AG04450 (cell line): ENCODE measurements at regions not wholly inside any gene's neighbourhood (a gene's known extent, or its start where the extent isn't known, plus 50 kb on each side); places are given as distances from the start of the nearest gene placed in this dataset.

ENCODE experiments used
- CTCF ChIA-PET: fragments of 300-600, 350-600 bp; formaldehyde crosslinking; extraction: SDS; loops from one replicate; lab custom pipeline; 2022; ENCODE audit warnings: antibody characterized with exemption, inconsistent platforms; lab: Charles Lee
- POLR2A ChIA-PET: fragments of 350-600 bp; formaldehyde crosslinking; extraction: SDS; loops from one replicate; lab custom pipeline; 2021; ENCODE audit warnings: antibody characterized with exemption, inconsistent platforms; lab: Yijun Ruan, JAX
- DNase-seq: peaks from one replicate; pipeline ENCODE4 v3.0.0-alpha.2; 2011; ENCODE audit warnings: low read depth, low spot score
- H3K27ac ChIP-seq: one replicate; pipeline ENCODE4 v1.5.1; 2012; ENCODE audit warnings: low read depth, low read length, control low read depth
- H3K27me3 ChIP-seq: one replicate; pipeline ENCODE4 v1.6.0; 2012; ENCODE audit warnings: low read length; ENCODE audit not compliant: control insufficient read depth, insufficient read depth
- H3K4me3 ChIP-seq: 2 replicates; pipeline ENCODE4 v1.5.1; 2011; ENCODE audit warnings: mild to moderate bottlenecking, low read depth, low read length, control low read depth
- H3K9me3 ChIP-seq: 2 replicates; pipeline ENCODE4 v1.5.1; 2012; ENCODE audit warnings: low read length; ENCODE audit not compliant: control insufficient read depth, insufficient read depth
- TF ChIP-seq, protein P1 (sequence below): IDR thresholded peaks from 2 replicates; pipeline ENCODE4 v1.5.1; 2011; ENCODE audit warnings: low read depth, low read length, control low read depth, inconsistent platforms

GRCh38 chr22:44442186-44442815 lies 55.7 kb downstream of the RTL6 start:
- no peak for DNase-seq
- Histone ChIP-seq H3K27me3 (no peaks in the 10 kb centered on the region), H3K4me3 (no peak overlapping the region), H3K9me3 (peaks cover 11% of the 10 kb centered on the region), H3K27ac (no peak overlapping the region)
- TF ChIP-seq, protein P1, sequence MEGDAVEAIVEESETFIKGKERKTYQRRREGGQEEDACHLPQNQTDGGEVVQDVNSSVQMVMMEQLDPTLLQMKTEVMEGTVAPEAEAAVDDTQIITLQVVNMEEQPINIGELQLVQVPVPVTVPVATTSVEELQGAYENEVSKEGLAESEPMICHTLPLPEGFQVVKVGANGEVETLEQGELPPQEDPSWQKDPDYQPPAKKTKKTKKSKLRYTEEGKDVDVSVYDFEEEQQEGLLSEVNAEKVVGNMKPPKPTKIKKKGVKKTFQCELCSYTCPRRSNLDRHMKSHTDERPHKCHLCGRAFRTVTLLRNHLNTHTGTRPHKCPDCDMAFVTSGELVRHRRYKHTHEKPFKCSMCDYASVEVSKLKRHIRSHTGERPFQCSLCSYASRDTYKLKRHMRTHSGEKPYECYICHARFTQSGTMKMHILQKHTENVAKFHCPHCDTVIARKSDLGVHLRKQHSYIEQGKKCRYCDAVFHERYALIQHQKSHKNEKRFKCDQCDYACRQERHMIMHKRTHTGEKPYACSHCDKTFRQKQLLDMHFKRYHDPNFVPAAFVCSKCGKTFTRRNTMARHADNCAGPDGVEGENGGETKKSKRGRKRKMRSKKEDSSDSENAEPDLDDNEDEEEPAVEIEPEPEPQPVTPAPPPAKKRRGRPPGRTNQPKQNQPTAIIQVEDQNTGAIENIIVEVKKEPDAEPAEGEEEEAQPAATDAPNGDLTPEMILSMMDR: no peak
- ChIA-PET POLR2A (interaction anchor here (0.6 kb wide), 1 partner anchor 472 kb away, joined by 3 read pairs; no protein-coding TSS in a partner anchor), CTCF (no interaction called here)

DNA sequence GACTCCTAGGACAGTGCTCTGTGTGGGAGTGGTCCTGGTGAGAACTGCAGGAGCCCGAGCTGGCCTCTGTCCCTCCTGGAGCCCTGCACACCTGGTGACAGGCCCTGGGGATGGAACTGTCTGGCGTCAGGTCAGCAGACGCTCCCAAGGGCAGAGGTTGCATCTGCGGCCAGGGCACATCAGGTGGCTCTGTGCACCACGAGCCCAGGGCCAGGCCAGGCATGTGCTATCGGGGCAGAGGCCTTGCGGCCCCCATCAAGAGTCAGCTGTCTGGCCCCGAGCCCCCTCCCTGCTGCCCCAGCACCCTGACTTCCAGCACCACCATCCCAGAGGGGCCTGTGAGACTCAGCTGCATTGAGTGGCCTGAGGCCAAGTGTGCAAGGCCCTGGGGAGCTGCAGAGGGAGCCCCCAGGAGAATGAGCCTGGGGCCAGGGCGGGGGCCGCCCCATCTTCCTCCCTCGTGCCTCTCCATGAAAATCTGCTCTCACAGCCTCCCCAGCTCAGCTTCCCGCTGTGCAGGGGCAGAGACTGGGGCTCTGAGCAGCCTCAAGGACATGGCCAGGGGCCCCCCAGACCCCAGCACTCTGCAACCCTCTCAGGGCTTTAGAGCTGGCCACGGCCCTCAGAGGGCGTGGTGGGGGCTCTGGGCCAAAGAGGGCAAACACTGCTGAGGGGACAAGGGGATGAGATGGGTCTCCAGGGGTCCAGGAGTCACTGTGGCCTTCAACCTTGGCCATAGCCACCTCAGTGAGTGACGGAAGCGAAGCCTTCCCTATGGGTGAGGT lies 56.4 kb downstream of the RTL6 start:
- ChIA-PET CTCF (no interaction called here), POLR2A (interaction anchor here (0.6 kb wide), 1 partner anchor 471 kb away, joined by 3 read pairs; no protein-coding TSS in a partner anchor)
- Histone ChIP-seq H3K27me3 (no peaks in the 10 kb centered on the region), H3K4me3 (no peak overlapping the region), H3K27ac (no peak overlapping the region), H3K9me3 (peaks cover 7% of the 10 kb centered on the region)
- no peak for DNase-seq
- TF ChIP-seq, protein P1: no peak

DNA sequence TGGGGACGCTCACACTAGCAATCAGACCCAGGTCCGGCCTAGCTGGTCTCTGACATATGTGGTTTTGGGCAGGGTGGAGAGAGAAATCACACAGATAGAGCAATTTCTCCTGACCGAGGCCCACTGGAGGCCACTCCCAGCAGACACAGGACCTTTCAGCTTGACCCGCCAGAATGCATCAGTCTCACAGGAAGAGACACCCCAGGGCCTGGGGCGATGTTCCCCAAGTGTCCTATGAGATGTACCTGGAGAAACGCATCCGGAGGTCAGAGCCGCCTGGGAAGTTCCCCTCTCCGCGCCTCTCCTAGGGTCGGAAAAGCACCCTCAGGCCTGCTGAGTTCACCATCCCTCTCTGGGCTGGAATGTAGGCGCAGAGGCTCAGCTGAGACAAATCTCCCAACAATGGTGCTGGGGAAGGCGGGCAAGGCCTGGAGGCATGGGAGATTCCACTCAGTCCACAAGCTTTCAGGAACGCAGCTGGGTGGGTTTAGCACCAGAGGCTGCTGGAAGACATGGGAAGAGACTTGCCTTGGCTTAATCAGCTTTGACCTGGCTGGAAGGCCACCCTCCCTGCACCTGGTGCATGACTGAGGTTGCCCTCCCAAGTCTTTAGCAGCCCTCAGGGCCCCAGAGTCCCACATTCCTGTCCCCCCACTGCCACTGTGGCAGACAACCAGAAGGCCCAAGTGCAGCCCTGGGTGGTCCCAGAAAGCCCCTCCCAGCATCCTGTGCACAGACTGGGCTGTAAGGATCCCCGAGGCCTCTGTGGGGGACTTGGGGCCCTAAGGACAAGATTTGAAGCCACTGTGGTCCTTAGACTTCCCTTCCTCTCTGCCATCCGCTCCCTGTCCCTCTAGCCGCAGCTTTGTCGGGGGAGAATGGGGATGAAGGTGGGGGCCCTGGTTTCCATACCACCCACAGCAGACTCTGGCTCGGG lies 57.5 kb downstream of the RTL6 start:
- CTCF ChIA-PET: no interaction called here
- no peak for DNase-seq
- TF ChIP-seq, protein P1: no peak
- no peaks in the 10 kb centered on the region; the same call in 1 of the 2 replicates for H3K9me3 ChIP-seq
- no peak overlapping the region for H3K27ac ChIP-seq
- H3K4me3 ChIP-seq: no peak overlapping the region
- no peaks in the 10 kb centered on the region for H3K27me3 ChIP-seq
- POLR2A ChIA-PET: no interaction called here

DNA sequence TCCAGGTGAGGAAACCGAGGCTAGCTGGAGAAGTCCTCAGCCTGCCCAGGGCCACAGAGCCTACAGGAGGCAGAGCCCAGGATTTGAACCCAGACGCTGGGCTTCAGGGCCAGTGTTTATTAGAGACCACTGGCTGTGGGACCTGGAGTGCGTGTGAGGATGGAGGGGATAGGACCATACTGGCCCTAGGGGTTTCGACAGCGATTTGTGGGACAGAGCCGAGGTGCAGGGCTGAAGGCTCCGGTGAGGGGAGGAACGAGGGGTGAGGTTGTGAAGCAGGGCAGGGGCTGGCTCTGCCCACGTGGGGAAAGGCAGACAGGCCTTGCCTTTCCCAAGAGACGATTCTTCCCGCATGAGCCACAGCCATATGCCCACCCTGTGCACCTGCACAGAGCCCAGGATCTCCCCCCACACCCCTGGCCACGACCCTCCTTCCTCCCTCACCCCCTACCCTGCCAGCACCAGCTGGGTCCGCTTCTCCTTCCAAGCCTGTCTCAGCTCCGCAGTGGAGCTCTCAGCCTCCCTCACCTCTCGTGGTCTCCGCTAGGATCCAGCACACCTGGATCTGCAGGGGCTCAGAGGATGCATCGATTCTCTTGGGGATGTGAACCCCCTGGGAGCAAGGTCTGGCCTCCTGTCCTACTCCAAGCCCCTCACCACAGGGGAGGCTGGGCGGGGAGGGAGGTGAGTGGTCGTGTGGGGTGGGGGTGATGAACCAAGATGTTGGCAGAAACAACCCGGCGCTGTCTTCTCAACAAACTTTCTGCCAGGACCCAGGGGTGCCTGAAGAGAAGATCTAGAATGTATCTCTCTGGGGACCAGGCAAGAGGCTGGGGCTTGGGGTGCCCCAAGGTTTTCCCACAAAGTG lies 58.4 kb downstream of the RTL6 start:
- no peak for DNase-seq
- Histone ChIP-seq H3K27ac (no peak overlapping the region), H3K4me3 (no peak overlapping the region), H3K9me3 (no peaks in the 10 kb centered on the region), H3K27me3 (no peaks in the 10 kb centered on the region)
- ChIA-PET CTCF (no interaction called here), POLR2A (no interaction called here)
- TF ChIP-seq, protein P1: no peak
